HG03558 (cell line): ENCODE measurements at regions not wholly inside any gene's neighbourhood (a gene's known extent, or its start where the extent isn't known, plus 50 kb on each side); places are given as distances from the start of the nearest gene placed in this dataset.
"Not testable (repeated sequence)": the region's sequence is repeated elsewhere in the genome, so short reads cannot be mapped to it uniquely, and the experiment has no call there.

Source experiments
- ATAC-seq: cut with Tn5 transposase; IDR thresholded peaks from one replicate; pipeline ENCODE4 v1.9.1; 2021; ENCODE audit warnings: moderate number of reproducible peaks; ENCODE audit not compliant: unreplicated experiment; ENCODE audit errors: extremely low read depth

GRCh38 chrX:22746081-22746480 is 253.7 kb upstream of the DDX53 start:
- ATAC-seq = no peak

DNA sequence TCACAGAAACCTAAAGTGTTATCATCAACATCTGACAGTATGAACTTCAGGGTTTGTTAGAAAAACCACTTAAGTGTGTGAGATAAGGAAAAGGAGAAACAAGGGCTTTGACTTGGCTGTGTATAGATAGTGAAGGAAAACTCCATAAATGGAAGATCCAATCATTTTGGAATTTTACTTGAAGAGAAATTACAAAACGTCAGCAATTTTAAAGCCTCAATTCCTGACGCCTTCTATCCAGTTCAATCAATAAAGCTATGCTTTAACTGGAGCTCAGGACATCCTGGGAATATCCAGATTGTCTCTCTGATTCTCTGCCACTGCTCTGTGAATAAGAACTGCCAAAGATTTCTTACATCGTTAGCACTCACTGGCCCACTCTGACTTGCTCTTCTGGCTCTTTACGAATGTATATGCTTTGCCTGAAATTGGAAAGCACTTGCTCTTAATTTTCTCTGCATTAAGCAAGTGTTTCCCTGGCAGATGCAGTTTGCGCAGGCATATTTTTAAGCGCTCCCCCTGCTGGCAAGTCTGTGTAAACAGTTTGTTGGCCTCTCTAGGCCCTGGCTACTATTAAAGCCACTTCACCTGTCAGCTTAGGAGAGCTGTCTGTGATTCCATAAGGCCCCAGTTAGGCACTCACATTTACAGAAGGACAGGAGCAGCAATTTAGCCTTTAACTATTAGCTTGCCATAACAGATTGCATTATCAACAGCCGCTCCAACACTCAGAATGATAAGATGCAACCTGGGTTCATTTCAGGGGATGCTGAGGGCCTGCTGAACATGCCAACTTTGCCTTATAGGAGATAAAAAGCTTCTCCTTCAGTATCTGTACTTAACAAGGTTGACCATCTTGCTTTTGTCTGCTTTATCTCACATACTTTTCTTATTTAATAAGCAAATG is 251.4 kb upstream of the DDX53 start:
- no peak for ATAC-seq

DNA sequence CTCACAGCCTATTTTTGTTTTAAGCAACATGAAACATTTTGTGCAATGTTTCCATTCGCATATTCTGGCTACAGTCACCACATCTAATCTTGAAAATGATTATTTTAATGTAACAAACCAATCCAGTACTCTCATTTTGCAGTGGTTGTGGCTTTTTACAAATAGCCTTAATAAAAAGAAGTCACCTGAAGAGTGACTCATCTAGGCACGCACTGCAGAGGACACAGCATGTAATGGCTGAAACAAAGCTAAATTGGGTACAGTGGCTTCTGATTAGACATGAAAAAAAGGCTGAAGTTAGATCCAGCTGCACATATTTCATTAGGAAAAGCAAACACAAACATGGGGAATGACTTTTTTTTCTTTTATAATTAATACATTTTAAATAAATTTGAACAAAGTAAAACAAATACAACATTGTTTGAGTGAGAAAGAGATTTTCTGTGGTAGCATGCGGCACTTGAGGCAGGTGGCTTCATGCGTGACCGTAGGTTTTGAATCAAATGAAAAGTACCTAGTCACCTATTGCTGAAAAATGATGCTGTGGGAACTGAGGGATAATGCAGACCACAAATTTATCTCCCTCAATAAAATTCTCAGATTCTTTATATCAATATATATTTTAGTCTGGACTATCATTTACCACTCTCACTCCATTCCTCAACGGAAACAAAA is 240.8 kb upstream of the DDX53 start:
- ATAC-seq = peak; percentile 67

- no peak for ATAC-seq
Observed at GRCh38 chrX:22760513-22761057, 239.2 kb upstream of the DDX53 start.

- no peak for ATAC-seq
Observed at GRCh38 chrX:22788221-22788620, 211.5 kb upstream of the DDX53 start.

DNA sequence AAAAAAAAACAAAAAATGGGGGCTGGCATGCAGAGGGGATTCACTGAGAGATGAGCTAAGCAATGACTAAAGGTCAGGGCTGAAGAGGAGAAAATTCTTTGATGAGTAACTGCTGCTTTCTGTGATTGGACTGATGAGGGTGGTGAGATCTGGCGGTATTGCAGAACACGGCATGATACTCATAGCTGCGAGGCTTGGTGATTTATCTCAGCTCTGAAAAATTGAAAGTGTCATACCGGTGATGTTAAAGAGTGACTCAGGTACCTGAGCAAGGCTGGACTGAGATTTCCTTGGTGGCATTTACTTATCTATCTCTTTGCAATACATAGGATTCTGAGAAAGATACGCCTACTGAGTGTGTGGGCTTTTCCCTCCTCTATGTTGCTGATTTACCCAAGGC is 204.1 kb upstream of the DDX53 start:
- no peak for ATAC-seq

- ATAC-seq = no peak
Observed at GRCh38 chrX:22800360-22800759, 199.4 kb upstream of the DDX53 start.

DNA sequence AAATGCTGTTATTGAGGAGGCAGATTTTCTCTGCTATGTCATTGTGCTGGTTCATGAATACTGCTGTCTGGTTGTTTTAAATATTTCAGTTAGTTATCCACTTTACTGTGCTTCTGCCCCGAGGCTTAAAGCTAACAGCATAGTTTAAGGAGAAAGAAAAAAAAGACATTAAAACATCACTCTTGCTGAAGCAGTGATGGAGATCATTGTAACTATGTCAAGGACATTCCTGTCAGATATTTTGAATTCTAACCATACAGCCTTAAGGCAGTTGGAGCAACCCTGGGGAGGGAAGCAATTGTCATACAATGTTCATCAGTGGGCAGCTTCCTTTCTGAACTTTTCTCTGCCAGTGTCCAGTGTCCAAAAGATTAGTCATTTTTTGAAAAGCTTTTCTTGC is 199.0 kb upstream of the DDX53 start:
- no peak for ATAC-seq

DNA sequence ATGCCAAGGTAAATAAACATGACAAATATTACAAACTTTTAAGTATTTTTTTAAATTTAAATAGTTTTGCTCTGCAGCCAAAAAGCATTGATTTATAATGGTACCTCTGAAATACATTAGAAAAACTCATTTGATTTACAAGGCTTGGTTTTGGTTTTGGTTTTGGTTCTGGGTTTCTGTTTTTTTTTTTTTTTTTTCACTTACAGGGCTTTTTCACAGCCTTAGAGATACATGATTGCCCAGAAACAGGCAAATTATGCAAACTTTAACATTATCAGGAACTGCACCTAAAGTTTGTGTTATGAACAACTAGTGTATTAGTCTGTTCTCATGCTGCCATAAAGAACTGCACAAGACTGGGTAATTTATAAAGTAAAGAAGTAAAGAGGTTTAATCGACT is 196.4 kb upstream of the DDX53 start:
- ATAC-seq = no peak

- ATAC-seq = no peak
Observed at GRCh38 chrX:22810876-22811275, 188.9 kb upstream of the DDX53 start.

DNA sequence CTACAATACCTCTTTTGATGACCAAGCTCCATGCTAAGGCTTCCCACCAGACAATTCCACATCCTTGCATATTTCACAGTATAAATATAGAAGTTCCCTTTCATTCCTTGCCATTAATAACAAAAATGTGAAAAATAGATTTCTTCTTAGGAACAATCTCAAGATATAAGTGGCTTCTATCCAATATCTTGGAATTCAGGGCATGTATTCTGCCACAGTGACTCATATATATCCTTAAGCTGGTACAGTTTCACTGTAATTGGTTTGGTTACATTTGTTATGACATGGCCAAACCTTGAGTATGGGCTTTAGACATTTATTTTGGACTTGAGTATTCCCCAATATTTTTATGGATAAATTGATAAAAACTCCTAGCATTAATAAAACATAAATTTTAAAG is 181.7 kb upstream of the DDX53 start:
- no peak for ATAC-seq

GRCh38 chrX:22855693-22856092 is 144.1 kb upstream of the DDX53 start:
- ATAC-seq = no peak

DNA sequence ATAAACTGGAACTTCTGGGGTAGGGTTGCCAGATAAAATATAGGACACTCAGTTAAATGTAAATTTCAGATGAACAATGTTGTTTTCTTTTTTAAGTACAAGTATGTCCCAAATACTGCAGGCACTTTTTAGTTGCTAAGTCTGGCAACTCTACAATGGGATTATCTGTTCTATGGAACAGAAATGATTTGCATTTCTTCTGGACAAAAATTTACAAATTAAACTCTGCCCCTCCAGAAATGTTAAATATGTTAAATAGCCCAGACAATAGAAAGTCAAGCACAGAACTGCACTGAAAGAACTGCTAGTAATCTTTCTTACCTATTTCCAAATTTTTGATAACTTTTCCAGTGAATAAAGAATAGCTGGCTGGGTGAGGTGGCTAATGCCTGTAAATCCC is 140.1 kb upstream of the DDX53 start:
- no peak for ATAC-seq

DNA sequence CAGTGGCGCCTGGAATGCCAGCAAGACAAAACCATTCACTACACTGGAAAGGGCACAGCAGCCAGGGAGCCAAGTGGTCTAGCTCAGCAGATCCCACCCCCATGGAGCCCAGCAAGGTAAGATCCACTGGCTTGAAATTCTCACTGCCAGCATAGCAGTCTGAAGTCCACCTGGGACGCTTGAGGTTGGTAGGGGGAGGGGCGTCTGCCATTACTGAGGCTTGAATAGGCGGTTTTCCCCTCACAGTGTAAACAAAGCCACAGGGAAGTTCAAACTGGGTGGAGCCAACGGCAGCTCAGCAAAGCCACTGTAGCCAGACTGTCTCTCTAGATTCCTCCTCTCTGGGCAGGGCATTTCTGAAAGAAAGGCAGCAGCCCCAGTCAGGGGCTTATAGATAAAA is 133.0 kb upstream of the DDX53 start:
- ATAC-seq = not testable (repeated sequence)

- no peak for ATAC-seq
Observed at GRCh38 chrX:22882543-22882942, 117.2 kb upstream of the DDX53 start.

- no peak for ATAC-seq
Observed at GRCh38 chrX:22889819-22890218, 109.9 kb upstream of the DDX53 start.

- no peak for ATAC-seq
Observed at GRCh38 chrX:22912616-22913015, 87.1 kb upstream of the DDX53 start.

- ATAC-seq = no peak
Observed at GRCh38 chrX:22922961-22923360, 76.8 kb upstream of the DDX53 start.

GRCh38 chrX:22934640-22935039 is 65.1 kb upstream of the DDX53 start:
- ATAC-seq = no peak

GRCh38 chrX:22944945-22945344 is 54.8 kb upstream of the DDX53 start:
- ATAC-seq = no peak
